ENCODE measurements at regions not wholly inside any gene's neighbourhood (a gene's known extent, or its start where the extent isn't known, plus 50 kb on each side); places are given as distances from the start of the nearest gene placed in this dataset.

DNA sequence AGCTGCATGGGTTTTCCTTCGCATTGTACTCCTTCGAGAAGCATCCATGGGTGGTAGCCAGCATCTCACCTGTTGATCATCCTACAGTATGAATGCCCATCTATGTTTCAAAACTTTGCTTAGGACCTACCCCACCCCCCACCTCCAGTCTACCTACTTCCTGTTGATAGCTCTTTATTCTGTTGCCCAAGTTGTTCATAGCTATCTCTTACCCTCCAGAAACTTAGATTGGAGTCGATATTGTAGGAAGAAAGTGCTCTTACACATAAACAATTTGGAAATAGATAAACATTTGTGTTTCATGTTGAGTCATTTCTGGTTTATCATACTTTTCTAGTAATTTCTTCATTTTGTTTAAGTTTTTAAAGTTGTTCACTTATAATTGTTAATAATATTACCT lies 90.1 kb downstream of the FAS start:
- Histone ChIP-seq H3K4me1 (ENCODE audit: insufficient read depth, low read length) (peaks cover 7% of the 10 kb centered on the region), H3K27ac (ENCODE audit: low read depth in 1 of 2, low read length in 2 of 2) (no peak overlapping the region), H3K36me3 (ENCODE audit: insufficient read depth, low read length) (no peaks in the 10 kb centered on the region), H3K4me3 (ENCODE audit: low read length) (no peak overlapping the region), H3K9me3 (ENCODE audit: control insufficient read depth in 1 of 2, insufficient read depth in 1 of 2, low read length in 2 of 2) (no peaks in the 10 kb centered on the region), H3K27me3 (ENCODE audit: control insufficient read depth in 1 of 2, insufficient read depth in 2 of 2, low read length in 2 of 2) (no peaks in the 10 kb centered on the region)
- ChIA-PET POLR2A (no interaction called here), CTCF (no interaction called here)
- H3K27ac Mint-ChIP-seq = no peak overlapping the region
- no peaks in the 10 kb centered on the region for H3K27me3 Mint-ChIP-seq
- H3K36me3 Mint-ChIP-seq (ENCODE audit: low read depth) = no peaks in the 10 kb centered on the region
- no peaks in the 10 kb centered on the region for H3K9me3 Mint-ChIP-seq
- H3K4me3 Mint-ChIP-seq = no peak overlapping the region
- intact Hi-C loops (cut with DNase I, micrococcal nuclease) = loop anchor here in 1 of 2 experiments (2.0 kb wide), 1 partner anchor 14 kb away; no protein-coding TSS in a partner anchor
- DNase-seq (no peak), ATAC-seq (ENCODE audit: poor library complexity) (no peak)
- H3K4me1 Mint-ChIP-seq (ENCODE audit: low read depth) = peaks cover 5% of the 10 kb centered on the region
- no peak for TF ChIP-seq CTCF (IDR thresholded peaks at IDR 0.05)

DNA sequence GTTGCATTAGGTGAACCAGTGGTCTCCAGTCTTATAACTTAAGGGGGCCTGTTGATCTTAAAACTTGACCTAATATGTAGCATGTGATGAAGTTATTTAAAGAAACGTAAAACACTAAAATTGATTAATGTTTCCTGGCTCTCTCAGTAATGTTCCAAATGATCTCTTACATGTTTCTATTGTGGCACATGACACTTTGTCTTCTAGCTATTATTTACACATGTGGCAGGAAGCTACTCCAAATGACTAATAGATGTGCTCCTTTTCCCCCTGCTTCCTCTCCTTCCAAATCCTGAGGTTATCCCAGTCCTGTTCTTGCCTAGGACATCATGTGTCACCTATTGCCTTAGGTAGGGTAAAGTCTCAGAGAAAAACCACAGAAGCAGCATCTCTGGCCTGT lies 89.4 kb downstream of the FAS start:
- Mint-ChIP-seq H3K27ac (no peak overlapping the region), H3K9me3 (no peaks in the 10 kb centered on the region), H3K4me3 (no peak overlapping the region), H3K4me1 (ENCODE audit: low read depth) (peaks cover 5% of the 10 kb centered on the region), H3K36me3 (ENCODE audit: low read depth) (no peaks in the 10 kb centered on the region), H3K27me3 (no peaks in the 10 kb centered on the region)
- no peak for DNase-seq
- intact Hi-C loops (cut with DNase I, micrococcal nuclease) = loop anchor here in 1 of 2 experiments (2.0 kb wide), 1 partner anchor 15 kb away; no protein-coding TSS in a partner anchor
- TF ChIP-seq CTCF (IDR thresholded peaks at IDR 0.05) = no peak
- Histone ChIP-seq H3K4me1 (ENCODE audit: insufficient read depth, low read length) (peaks cover 4% of the 10 kb centered on the region), H3K4me3 (ENCODE audit: low read length) (no peak overlapping the region), H3K27ac (ENCODE audit: low read depth in 1 of 2, low read length in 2 of 2) (no peak overlapping the region), H3K27me3 (ENCODE audit: control insufficient read depth in 1 of 2, insufficient read depth in 2 of 2, low read length in 2 of 2) (no peaks in the 10 kb centered on the region), H3K36me3 (ENCODE audit: insufficient read depth, low read length) (no peaks in the 10 kb centered on the region), H3K9me3 (ENCODE audit: control insufficient read depth in 1 of 2, insufficient read depth in 1 of 2, low read length in 2 of 2) (no peaks in the 10 kb centered on the region)
- CTCF ChIA-PET = no interaction called here
- POLR2A ChIA-PET = no interaction called here
- ATAC-seq (ENCODE audit: poor library complexity) = no peak

- TF ChIP-seq CTCF (IDR thresholded peaks at IDR 0.05) = no peak
- H3K27ac ChIP-seq (ENCODE audit: low read depth in 1 of 2, low read length in 2 of 2) = no peak overlapping the region
- peaks cover 2% of the 10 kb centered on the region for H3K4me1 ChIP-seq (ENCODE audit: insufficient read depth, low read length)
- no peak overlapping the region for H3K27ac Mint-ChIP-seq
- ATAC-seq (ENCODE audit: poor library complexity) (no peak), DNase-seq (no peak)
- no peak overlapping the region for H3K4me3 Mint-ChIP-seq
- no peaks in the 10 kb centered on the region for H3K36me3 Mint-ChIP-seq (ENCODE audit: low read depth)
- no peaks in the 10 kb centered on the region for H3K27me3 ChIP-seq (ENCODE audit: control insufficient read depth in 1 of 2, insufficient read depth in 2 of 2, low read length in 2 of 2)
- H3K9me3 Mint-ChIP-seq = no peaks in the 10 kb centered on the region
- peaks cover 5% of the 10 kb centered on the region for H3K4me1 Mint-ChIP-seq (ENCODE audit: low read depth)
- CTCF ChIA-PET = no interaction called here
- POLR2A ChIA-PET = no interaction called here
- intact Hi-C loops (cut with DNase I, micrococcal nuclease) = no loop called here
- H3K4me3 ChIP-seq (ENCODE audit: low read length) = no peak overlapping the region
- H3K27me3 Mint-ChIP-seq = no peaks in the 10 kb centered on the region
- no peaks in the 10 kb centered on the region for H3K9me3 ChIP-seq (ENCODE audit: control insufficient read depth in 1 of 2, insufficient read depth in 1 of 2, low read length in 2 of 2)
- H3K36me3 ChIP-seq (ENCODE audit: insufficient read depth, low read length) = no peaks in the 10 kb centered on the region
These were observed 88.4 kb downstream of the FAS start for GRCh38 chr10:89078724-89079672.

Measured in CD4-positive, alpha-beta T cell (primary cell).